NCI-H2171 treated with DMSO at 0.1 percent for 48 hours (cell line): ENCODE measurements at regions not wholly inside any gene's neighbourhood (a gene's known extent, or its start where the extent isn't known, plus 50 kb on each side); places are given as distances from the start of the nearest gene placed in this dataset.
"Not testable (repeated sequence)": the region's sequence is repeated elsewhere in the genome, so short reads cannot be mapped to it uniquely, and the experiment has no call there.

ENCODE experiments used
- DNase-seq: peaks from one replicate; lab custom pipeline; 2025; lab: John Stamatoyannopoulos, UW

- DNase-seq, result no peak
Measured at GRCh38 chr4:158122501-158122900, 50.3 kb downstream of the GASK1B start.

DNA sequence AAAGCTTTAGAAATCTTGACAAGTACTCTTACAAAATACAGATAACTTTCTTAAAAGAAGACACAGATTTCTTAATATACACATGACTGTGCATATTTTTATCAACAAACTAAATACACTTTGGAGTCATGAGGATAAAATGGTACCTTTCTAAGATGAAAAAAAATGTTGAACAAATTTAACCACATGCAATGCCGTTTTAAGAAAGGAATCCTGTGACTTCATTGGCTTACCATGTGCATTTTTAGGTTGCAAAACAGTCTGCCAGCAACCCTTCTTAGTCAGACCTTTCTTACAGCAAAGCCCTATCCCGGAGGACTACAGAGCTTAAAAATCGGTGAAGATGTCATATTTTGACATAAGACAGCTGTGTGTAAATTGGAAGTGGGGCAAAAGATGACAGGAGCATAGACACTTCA, 51.7 kb downstream of the GASK1B start:
- no peak for DNase-seq

GRCh38 chr4:158120645-158121151, 52.1 kb downstream of the GASK1B start:
- not testable (repeated sequence) for DNase-seq

- no peak for DNase-seq
Measured at GRCh38 chr4:158112611-158113010, 60.2 kb downstream of the GASK1B start.

GRCh38 chr4:158111241-158111640, 61.6 kb downstream of the GASK1B start:
- no peak for DNase-seq

DNA sequence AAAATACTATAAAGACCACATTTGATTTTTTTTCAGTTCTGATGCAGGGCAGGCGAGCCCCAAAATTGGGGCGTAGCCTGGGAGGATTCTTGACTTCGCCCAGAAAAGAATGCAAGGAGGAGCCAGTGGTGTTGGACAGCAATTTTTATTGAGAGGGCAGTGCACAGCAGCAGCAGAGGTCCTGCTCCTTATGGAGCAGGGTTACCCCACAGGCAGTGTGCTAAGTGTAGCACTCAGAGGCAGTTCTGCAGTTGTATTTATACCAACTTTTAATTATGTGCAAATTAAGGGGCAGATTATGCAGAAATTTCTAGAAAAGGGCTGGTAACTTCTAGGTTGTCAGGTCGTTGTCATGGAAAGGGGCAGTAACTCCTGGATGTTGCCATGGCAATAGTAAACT, 69.9 kb downstream of the GASK1B start:
- no peak for DNase-seq

GRCh38 chr4:158099686-158100085, 73.1 kb downstream of the GASK1B start:
- no peak for DNase-seq

DNA sequence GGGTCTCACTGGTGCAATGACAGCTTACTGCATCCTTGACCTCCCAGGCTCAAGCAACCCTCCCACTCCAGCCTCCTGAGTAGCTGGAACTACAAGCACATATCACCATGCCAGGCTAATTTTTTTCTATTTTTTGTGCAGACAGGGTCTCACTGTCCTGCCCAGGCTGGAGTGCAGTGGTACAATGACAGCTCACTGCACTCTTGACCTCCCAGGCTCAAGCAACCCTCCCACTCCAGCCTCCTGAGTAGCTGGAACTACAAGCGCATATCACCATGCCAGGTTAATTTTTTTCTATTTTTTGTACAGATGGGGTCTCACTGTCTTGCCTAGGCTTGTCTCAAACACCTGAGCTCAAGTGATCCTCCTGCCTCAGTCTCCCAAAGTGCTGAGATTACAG, 74.0 kb downstream of the GASK1B start:
- no peak for DNase-seq

DNA sequence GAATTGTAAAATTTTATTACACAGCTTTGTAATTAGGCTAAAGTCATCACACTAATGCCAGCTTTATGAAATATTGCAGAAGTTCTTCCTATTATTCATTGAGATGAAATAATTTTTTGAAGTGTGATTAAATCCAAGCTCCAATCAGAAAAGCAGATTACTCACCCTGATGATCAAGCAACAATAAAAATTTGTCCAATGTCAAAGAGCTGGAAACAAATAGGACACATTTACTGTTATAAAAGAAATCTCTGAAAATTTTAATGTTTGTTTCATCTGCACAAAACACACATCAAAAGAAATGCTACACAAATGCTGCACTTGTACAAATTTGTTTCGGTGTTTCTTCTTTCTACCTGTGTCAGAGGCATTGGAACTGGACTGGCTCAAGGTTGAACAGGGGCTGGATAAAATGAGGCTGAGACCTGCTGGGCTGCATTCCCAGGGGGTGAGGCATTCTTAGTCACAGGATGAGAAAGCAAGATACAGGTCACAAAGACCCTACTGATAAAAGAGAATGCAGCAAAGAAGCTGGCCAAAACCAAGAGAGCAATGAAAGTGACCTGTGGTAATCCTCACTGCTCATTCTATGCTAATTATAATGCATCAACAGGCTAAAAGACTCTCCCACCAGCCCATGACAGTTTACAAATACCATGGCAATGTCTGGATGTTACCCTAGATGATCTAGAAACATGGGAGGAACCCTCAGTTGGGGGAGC, 78.3 kb downstream of the GASK1B start:
- no peak for DNase-seq

DNA sequence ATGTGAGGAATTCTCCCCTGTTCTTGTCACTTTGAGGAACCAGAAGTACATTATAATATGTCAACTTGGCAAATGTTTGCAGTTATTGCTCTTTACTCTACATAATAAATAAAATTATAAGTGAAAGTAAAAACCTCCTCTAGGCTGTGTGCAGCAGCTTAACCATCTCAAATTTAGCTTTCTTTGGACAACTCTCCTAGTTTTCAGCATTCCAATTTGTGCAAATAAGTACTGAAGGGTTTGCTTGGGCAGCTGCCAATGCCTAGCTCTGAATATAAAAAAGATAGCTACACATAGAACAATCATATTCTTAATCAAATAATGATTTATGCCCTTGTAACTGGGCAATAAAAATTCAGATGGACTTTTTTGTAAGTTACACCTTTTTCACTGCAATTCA, 82.5 kb downstream of the GASK1B start:
- no peak for DNase-seq

- not testable (repeated sequence) for DNase-seq
Measured at GRCh38 chr4:158089897-158090296, 82.9 kb downstream of the GASK1B start.

- DNase-seq, result no peak
Measured at GRCh38 chr4:158080354-158080753, 92.5 kb downstream of the GASK1B start.

DNA sequence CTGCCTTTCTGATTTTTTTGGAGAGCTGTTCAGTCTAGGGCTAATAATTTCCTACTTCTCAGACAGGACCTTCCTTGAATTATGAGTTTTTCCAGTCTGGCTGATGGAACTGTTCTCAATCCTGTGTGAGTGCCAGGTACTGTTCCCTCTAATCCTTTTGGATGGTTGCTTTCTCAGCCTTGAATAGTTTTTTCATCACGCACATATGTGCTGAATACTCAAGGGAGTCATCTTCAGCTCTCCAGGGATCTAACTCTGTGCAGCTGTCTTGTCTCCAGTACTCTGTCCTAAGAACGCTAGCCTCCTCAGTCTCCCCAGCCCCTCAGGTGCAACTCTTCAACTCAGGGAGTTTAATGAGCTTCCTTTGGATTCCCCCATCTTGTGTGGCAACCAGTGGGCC, 93.2 kb downstream of the GASK1B start:
- DNase-seq, result peak; percentile 66

GRCh38 chr4:158077835-158078234, 95.0 kb downstream of the GASK1B start:
- DNase-seq, result no peak

- DNase-seq, result no peak
Measured at GRCh38 chr4:158074851-158075250, 98.0 kb downstream of the GASK1B start.

- no peak for DNase-seq
Measured at GRCh38 chr4:158071931-158072330, 100.9 kb downstream of the GASK1B start.

DNA sequence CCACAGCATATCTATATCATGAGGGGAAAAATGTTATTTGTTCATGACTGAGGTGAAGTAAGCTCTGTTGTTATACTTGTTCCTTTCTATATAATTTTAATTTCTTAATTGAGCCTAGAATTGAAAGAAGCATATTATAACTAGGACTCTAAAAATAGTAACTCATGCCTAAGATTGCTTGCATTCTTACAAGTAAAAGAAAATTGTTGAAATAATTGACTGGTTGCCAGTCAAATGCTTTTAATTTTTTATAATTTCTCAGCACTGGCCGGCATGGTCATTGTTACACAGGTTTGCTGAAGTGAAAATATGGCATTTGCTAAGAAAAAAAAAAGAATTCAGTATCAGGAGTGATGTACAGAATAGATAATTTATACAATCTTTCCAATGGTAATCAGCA, 104.8 kb downstream of the GASK1B start:
- no peak for DNase-seq

DNA sequence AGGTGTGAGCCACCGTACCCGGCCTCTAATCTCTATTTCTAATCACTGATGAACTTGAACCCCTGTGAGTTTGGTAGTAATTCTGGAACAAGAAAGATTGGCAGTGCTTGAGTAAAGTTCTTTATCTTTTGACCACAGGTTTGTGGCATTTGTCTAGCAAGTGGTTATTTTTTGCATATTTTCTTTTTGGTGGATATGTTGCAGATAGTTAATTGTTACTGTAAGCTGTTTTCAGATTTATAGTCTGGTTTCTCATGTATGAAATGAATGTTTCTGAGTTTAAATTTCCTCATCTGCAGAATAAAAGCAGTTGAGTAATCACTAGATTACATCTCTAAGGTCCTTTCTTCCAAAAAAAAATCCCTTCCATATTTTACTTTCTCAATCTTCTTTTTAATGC, 105.2 kb downstream of the GASK1B start:
- no peak for DNase-seq

GRCh38 chr4:158065603-158066002, 107.2 kb downstream of the GASK1B start:
- DNase-seq, result no peak

DNA sequence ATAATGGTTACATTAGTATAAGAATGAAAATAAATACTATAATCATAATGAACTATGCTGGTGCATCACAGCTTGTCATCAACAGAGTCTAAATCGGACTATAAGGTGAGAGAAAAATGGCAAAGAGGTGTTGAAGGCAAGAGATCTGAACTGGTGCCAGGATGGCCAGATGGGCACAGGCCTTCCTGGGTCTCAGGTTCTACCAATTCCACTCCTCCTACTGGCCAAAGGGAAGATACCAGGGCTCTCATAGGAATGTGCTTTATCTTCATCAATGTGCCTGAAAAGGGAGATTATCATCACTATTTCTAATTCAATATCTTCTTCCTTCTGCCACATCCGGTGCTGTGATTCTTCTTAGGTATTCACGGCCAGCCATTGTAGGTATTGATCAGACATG, 107.6 kb downstream of the GASK1B start:
- peak; percentile 7 for DNase-seq

GRCh38 chr4:158056689-158057245, 116.1 kb downstream of the GASK1B start:
- no peak for DNase-seq

DNA sequence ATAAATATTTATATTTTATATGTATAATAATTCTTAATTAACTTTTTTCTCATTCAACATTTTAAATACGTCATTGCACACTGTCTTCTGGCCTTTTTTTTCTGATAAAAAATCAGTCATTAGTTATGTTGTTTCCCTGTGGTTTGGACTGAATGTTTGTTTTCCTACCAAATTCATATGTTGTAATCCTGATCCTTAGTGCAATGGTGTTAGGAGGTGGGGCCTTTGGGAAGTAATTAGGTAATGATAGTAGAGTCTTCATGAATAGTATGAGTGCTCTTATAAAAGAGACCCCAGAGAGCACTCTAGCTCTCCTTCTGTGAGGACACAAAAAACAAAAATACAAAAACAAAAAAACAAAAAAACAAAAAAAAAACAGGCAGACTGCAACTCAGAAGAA, 117.2 kb downstream of the GASK1B start:
- no peak for DNase-seq

- no peak for DNase-seq
Measured at GRCh38 chr4:158053801-158054200, 119.0 kb downstream of the GASK1B start.

DNA sequence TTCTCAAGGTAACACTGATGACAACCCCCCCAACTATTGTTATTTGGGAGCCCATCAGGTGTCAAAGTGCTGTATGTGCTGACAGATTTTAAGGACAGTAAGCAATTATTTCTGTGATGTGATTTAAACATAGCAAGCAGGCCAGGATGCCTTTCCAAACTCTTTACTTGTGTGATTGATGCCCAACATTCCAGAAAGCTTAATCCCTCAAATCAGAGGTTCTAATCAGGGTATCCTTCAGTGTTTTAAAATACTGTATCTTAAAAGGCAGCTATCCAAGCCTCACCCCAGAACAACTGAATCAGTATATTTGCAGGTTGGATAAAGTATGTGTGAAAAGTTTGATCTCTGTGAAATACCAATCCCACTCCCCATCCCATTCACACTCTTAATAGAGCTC, 119.7 kb downstream of the GASK1B start:
- no peak for DNase-seq
